Thyroid gland (tissue), 4 donors: ENCODE measurements at regions not wholly inside any gene's neighbourhood (a gene's known extent, or its start where the extent isn't known, plus 50 kb on each side); places are given as distances from the start of the nearest gene placed in this dataset.

Experiments used
- POLR2A ChIP-seq, 2 donors: fragments of 450-650 bp; IDR thresholded peaks; one replicate each; pipeline ENCODE4 v1.6.1; 2017; ENCODE audit warnings: antibody characterized with exemption in 2 of 2, mild to moderate bottlenecking in 2 of 2, moderate library complexity in 1 of 2
- TF ChIP-seq, protein P1 (sequence below), 6 experiments: fragments of 200-600 bp in 3 of 6; fragments of 450-650 bp in 3 of 6; sonication (generic) in 3 of 6; IDR thresholded peaks; one replicate each; pipeline ENCODE4 v1.5.1; 2016 to 2019; ENCODE audit warnings: antibody characterized with exemption in 6 of 6, mild to moderate bottlenecking in 2 of 6, inconsistent platforms in 1 of 6, moderate library complexity in 1 of 6

DNA sequence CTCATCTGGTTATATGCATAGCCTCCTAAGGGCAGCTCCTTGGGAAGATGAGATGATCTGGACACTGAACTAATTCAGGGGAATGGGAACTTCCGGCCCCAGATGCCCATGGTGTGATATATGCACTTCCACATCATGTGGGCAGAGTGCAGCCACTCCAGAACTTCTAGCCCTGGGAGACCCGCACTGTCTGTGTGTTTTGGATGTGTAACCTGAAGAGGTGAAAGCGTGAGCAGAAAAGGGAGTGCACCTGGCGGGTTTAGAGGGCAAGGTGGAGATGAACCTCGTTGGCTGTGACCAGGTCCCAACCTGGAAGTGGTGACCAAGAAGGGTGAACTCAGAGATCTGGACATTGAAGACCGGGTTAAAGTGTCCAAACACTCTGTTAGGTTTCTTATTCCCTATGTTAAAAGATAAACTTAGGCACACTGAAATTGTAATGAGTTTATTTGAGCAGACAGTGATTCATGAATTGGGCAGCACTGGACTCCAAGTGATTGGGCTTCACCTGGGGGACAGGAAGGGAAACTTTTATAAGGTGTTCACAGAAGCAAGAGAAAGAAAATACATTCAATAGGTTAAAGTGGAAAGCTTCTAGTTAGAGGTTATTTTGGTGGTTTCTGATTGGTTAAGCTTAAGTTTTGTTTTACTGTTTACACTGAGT, 296.2 kb upstream of the SKOR2 start:
- TF ChIP-seq, protein P1, sequence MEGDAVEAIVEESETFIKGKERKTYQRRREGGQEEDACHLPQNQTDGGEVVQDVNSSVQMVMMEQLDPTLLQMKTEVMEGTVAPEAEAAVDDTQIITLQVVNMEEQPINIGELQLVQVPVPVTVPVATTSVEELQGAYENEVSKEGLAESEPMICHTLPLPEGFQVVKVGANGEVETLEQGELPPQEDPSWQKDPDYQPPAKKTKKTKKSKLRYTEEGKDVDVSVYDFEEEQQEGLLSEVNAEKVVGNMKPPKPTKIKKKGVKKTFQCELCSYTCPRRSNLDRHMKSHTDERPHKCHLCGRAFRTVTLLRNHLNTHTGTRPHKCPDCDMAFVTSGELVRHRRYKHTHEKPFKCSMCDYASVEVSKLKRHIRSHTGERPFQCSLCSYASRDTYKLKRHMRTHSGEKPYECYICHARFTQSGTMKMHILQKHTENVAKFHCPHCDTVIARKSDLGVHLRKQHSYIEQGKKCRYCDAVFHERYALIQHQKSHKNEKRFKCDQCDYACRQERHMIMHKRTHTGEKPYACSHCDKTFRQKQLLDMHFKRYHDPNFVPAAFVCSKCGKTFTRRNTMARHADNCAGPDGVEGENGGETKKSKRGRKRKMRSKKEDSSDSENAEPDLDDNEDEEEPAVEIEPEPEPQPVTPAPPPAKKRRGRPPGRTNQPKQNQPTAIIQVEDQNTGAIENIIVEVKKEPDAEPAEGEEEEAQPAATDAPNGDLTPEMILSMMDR (IDR thresholded peaks at IDR 0.05) = no peak
- no peak for TF ChIP-seq POLR2A (IDR thresholded peaks at IDR 0.05)
